SK-N-SH treated with all-trans-retinoic acid at 6 μM for 48 hours (cell line): ENCODE measurements at regions not wholly inside any gene's neighbourhood (a gene's known extent, or its start where the extent isn't known, plus 50 kb on each side); places are given as distances from the start of the nearest gene placed in this dataset.

Source experiments
- ARNTL ChIP-seq: fragments of 450-650 bp; formaldehyde crosslinking; IDR thresholded peaks from 2 replicates; pipeline ENCODE4 v1.5.0; 2020; ENCODE audit warnings: low read depth, mild to moderate bottlenecking, moderate library complexity, borderline replicate concordance
- SNAI2 ChIP-seq: fragments of 250-450 bp; sonication (Bioruptor Pico); IDR thresholded peaks from 2 replicates; pipeline ENCODE4 v1.5.0; 2020; ENCODE audit warnings: mild to moderate bottlenecking, moderate library complexity
- TOX ChIP-seq: fragments of 250-450 bp; sonication (Bioruptor Pico); IDR thresholded peaks from 2 replicates; pipeline ENCODE4 v1.8.0; 2021; ENCODE audit warnings: mild to moderate bottlenecking, moderate library complexity, borderline replicate concordance
- TF ChIP-seq, protein P1 (sequence below): fragments of 250-450 bp; sonication (Bioruptor Pico); IDR thresholded peaks from 2 replicates; pipeline ENCODE4 v1.8.0; 2021; ENCODE audit warnings: low read depth, mild to moderate bottlenecking, moderate library complexity, borderline replicate concordance

DNA sequence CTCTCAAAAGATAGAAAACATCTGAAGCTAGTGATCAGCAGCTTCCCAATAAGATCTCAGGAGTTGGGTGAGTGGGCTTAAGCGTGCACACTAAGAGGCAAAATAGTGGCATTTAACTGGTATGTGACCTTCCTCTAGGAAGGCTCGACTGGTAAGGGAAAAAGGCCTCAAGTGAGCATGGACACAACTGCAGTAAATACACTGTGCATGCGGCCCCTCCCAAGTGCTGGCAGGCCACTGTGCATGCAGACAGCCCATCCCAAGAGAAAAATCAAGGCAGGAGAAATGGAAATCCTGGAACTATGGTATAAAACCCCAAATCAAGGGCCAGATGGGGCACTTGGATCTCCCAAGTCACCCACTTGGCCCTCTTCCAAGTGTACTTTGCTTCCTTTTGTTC is 112.7 kb downstream of the SMC2 start:
- no peak for TF ChIP-seq SNAI2 (CRISPR knock-in tag)
- TF ChIP-seq, protein P1, sequence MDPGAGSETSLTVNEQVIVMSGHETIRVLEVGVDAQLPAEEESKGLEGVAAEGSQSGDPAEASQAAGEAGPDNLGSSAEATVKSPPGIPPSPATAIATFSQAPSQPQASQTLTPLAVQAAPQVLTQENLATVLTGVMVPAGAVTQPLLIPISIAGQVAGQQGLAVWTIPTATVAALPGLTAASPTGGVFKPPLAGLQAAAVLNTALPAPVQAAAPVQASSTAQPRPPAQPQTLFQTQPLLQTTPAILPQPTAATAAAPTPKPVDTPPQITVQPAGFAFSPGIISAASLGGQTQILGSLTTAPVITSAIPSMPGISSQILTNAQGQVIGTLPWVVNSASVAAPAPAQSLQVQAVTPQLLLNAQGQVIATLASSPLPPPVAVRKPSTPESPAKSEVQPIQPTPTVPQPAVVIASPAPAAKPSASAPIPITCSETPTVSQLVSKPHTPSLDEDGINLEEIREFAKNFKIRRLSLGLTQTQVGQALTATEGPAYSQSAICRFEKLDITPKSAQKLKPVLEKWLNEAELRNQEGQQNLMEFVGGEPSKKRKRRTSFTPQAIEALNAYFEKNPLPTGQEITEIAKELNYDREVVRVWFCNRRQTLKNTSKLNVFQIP (CRISPR knock-in tag): no peak
- TF ChIP-seq ARNTL (CRISPR knock-in tag): no peak
- TF ChIP-seq TOX (CRISPR knock-in tag): no peak
